Mucosa of gallbladder (tissue), 1 donor: ENCODE measurements at regions not wholly inside any gene's neighbourhood (a gene's known extent, or its start where the extent isn't known, plus 50 kb on each side); places are given as distances from the start of the nearest gene placed in this dataset.
"Not testable (repeated sequence)": the region's sequence is repeated elsewhere in the genome, so short reads cannot be mapped to it uniquely, and the experiment has no call there.

Experiments used
- DNase-seq: peaks from one replicate; pipeline ENCODE4 v3.0.0-alpha.2; 2020; ENCODE audit warnings: low spot score
- donor health status: DM: no; HTN: no; CAD: no.

- no peak for DNase-seq
These were observed 424.2 kb downstream of the KLHL4 start for GRCh38 chrX:87941841-87942240.

- DNase-seq, result no peak
These were observed 443.9 kb downstream of the KLHL4 start for GRCh38 chrX:87961471-87961870.

- no peak for DNase-seq
These were observed 450.5 kb downstream of the KLHL4 start for GRCh38 chrX:87968118-87968517.

GRCh38 chrX:87972121-87972520 is 454.5 kb downstream of the KLHL4 start:
- DNase-seq, result not testable (repeated sequence)

- DNase-seq, result no peak
These were observed 457.8 kb downstream of the KLHL4 start for GRCh38 chrX:87975365-87975764.

DNA sequence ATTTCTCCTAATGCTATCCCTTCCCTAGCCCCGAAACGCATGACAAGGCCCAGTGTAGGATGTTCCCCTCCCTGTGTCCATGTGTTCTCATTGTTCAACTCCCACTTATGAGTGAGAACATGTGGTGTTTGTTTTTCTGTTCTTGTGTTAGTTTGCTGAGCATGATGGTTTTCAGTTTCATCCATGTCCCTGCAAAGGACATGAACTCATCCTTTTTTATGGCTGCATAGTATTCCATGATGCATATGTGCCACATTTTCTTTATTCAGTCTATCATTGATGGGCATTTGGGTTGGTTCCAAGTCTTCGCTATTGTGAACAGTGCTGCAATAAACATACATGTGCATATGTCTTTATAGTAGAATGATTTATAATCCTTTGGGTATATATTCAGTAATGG is 490.3 kb downstream of the KLHL4 start:
- not testable (repeated sequence) for DNase-seq

DNA sequence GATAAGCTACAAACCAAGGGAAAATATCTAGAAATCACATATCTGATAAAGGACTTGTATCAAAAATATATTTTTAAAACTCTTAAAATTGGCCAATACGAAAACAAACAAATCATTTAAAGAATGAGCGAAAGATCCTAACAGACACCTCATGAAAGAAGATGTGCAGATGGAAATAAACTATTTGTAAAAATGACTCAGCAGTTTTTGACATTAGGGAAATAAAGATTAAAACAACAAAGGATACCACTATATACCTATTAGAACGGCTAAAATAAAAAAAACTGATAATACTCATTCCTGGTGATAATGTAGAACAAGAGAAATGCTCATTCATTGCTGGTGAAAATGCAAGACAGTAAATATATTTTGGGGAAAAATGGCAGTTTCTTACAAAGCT is 506.4 kb downstream of the KLHL4 start:
- no peak for DNase-seq

- DNase-seq, result no peak
These were observed 554.9 kb downstream of the KLHL4 start for GRCh38 chrX:88072339-88073030.

GRCh38 chrX:88101968-88102367 is 584.4 kb downstream of the KLHL4 start:
- DNase-seq, result no peak

- DNase-seq, result no peak
These were observed 611.3 kb upstream of the CPXCR1 start for GRCh38 chrX:88135735-88136134.

GRCh38 chrX:88136328-88136727 is 610.7 kb upstream of the CPXCR1 start:
- no peak for DNase-seq

GRCh38 chrX:88146577-88146976 is 600.4 kb upstream of the CPXCR1 start:
- DNase-seq, result no peak

DNA sequence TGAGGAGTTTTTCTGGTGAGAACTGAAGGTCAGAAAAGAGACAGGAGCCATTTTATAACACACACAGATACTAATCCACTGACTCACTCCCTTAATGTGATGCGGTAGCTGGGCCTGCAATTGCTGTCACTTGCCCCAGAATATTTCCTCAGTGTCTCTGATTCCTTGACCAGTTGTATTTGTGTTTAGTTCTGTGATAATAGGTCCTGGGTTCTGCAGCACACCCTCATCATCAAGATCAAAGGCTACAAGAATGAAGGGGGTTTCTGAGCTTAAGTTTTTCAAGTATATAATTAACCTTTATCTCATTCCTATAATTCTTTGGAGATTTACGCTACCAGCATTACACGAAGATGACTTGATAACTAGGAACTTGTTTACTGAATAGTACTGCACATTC is 576.5 kb upstream of the CPXCR1 start:
- DNase-seq, result no peak

- not testable (repeated sequence) for DNase-seq
These were observed 573.0 kb upstream of the CPXCR1 start for GRCh38 chrX:88173932-88174440.

DNA sequence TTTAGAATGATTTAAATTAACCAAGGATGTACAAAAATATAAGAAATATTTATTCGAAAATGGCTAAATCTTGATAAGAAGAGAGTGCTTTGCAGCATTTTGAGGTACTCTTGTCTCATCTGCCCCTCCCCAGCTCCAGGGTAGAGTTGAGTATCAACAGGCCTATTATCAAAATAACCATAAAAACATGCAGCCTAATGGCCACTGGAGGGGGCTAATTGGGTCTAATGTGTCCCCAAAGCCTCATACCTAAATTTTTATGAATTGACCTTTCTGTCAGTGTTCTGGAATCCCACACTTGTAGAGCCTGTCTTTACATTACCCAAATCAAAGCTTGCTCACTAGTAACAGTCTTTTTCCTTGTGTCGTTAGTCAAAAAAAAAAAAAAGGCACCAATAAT is 544.9 kb upstream of the CPXCR1 start:
- no peak for DNase-seq

DNA sequence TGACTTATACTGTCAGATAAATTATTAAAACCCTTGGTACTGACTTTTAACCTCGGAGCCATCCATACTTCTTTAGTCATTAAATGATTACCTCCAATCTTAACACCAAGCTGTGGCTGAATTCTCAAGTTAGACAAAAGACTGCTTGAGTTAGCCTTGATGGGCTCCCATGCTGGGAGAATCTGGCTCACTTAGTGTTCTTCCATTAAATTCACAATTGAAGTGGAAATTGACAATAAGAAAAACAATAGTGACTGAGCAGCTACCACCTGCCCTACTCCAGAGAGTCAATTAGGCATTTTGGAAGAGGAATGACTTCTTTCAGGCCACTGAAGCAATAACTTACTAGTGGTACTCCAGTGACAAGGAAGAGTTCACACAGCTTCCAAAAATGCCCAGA is 503.0 kb upstream of the CPXCR1 start:
- DNase-seq, result no peak

DNA sequence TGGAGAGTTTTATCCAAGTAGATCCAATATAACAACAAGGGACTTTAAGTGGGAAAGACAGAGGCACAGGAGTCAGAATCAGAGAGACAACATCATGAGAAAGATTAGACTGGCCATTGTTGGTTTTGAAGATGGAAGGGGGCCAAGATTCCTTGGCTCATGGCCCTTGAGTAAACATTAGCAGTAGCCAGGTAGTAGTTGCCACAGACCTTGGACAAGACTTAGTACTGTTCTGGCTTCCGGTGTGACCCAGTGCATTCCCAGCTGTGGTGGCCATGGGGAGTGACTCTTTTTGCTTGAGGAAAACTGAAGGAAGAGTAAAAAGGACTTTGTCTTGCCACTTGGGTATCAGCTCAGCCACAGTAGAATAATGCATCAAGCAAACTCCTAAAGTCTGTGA is 462.2 kb upstream of the CPXCR1 start:
- peak; percentile 71 for DNase-seq

DNA sequence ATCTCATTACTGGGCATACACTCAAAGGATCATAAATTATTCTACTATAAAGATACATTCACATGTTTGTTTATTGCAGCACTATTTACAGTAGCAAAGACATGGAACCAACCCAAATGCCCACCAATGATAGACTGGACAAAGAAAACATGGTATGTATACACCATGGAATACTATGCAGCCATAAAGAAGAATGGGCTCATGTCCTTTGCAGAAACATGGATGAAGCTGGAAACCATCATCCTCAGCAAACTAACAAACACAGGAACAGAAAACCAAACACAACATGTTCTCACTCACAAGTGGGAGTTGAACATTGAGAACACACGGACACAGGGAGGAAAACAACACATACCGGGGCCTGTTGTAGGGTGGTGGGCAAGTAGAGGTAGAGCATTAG is 433.1 kb upstream of the CPXCR1 start:
- not testable (repeated sequence) for DNase-seq

GRCh38 chrX:88325634-88326033 is 421.4 kb upstream of the CPXCR1 start:
- no peak for DNase-seq

DNA sequence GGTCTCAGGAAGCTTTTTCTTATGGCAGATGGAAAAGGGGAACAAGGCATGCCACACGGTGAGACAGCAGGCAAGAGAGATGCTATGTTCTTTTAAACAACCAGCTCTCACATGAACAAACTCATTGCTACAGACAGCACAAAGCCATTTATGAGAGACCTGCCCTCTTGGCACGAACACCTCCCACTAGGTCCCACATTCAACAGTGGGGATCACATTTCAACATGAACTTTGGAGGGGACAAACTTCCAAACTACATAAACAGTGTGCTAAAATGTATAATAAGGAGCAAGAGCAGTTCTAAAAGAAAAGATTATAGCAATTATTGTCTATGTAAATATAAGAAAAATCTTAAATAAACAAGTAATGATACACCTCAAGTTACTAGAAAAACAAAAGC is 391.8 kb upstream of the CPXCR1 start:
- DNase-seq, result no peak

DNA sequence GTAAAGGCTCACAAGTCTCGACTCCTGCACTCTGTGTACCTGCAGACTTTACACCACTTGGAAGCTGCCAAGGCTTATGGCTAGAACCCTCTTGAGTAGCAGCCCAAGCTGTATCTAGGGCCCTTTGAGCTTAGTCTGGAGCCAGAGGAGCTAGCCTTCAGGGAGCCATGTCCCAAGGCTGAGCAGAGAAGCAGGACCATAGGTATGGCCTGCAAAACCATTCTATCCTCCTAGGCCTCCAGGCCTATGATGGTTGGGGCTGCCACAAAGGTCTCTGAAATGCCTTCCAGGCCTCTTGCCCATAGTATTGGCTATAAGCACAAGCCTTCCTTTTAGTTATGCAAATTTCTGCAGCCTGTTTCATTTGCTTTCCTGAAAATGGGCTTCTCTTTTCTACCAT is 380.7 kb upstream of the CPXCR1 start:
- no peak for DNase-seq

DNA sequence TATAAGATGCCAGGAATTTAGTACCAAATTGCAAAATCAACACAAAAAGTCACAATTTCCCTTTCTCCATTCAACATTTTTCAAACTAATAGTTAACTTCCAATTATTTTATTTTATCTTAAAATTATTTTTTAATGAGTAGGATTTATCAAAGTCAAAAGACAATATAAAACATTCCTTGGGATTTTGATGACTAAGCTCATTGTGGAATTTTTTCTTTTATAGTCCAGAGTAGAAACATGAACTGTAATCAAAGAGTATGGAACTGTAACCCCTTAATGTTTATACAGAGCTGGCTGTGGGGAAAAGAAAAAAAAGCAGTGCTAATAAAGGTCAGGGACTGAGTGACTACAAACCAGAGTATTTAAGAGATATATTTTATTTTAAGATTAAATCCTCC is 368.6 kb upstream of the CPXCR1 start:
- no peak for DNase-seq

- DNase-seq, result no peak
These were observed 349.5 kb upstream of the CPXCR1 start for GRCh38 chrX:88397551-88397950.

DNA sequence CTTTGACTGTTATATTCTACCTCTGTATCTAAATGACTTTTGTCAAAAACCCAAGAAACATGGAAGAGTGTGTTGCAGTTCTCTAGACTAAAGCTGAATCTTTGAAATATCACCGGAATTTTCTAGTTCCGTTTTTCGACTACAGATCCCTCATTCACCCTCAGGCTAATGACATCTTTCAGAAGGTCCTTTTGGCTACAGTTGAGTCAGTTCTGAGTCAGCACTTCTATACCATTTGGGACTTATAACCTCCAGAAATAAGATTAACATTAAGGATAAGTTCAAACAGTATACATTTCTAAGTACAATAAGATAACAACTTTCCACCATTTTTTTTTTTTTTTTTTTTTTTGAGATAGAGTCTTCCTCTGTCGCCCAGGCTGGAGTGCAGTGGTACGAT is 331.0 kb upstream of the CPXCR1 start:
- no peak for DNase-seq
